GM18520 (cell line): ENCODE measurements at regions not wholly inside any gene's neighbourhood (a gene's known extent, or its start where the extent isn't known, plus 50 kb on each side); places are given as distances from the start of the nearest gene placed in this dataset.

ENCODE experiments used
- ATAC-seq: cut with Tn5 transposase; IDR thresholded peaks from one replicate; pipeline ENCODE4 v1.9.1; 2021; ENCODE audit not compliant: unreplicated experiment

- ATAC-seq, result no peak
Observed at GRCh38 chr12:127209318-127209717, 1057.7 kb upstream of the TMEM132C start.

GRCh38 chr12:127214186-127214585, 1052.8 kb upstream of the TMEM132C start:
- no peak for ATAC-seq

- no peak for ATAC-seq
Observed at GRCh38 chr12:127223011-127223410, 1044.0 kb upstream of the TMEM132C start.

GRCh38 chr12:127223731-127224130, 1043.2 kb upstream of the TMEM132C start:
- no peak for ATAC-seq

GRCh38 chr12:127230843-127231260, 1036.1 kb upstream of the TMEM132C start:
- no peak for ATAC-seq

GRCh38 chr12:127231371-127231770, 1035.6 kb upstream of the TMEM132C start:
- ATAC-seq, result no peak

- no peak for ATAC-seq
Observed at GRCh38 chr12:127233016-127233415, 1034.0 kb upstream of the TMEM132C start.

- ATAC-seq, result no peak
Observed at GRCh38 chr12:127235761-127236160, 1031.2 kb upstream of the TMEM132C start.

- ATAC-seq, result no peak
Observed at GRCh38 chr12:127236491-127236890, 1030.5 kb upstream of the TMEM132C start.

- no peak for ATAC-seq
Observed at GRCh38 chr12:127237151-127237550, 1029.8 kb upstream of the TMEM132C start.

GRCh38 chr12:127238107-127238506, 1028.9 kb upstream of the TMEM132C start:
- no peak for ATAC-seq

GRCh38 chr12:127239781-127240180, 1027.2 kb upstream of the TMEM132C start:
- ATAC-seq, result no peak

- no peak for ATAC-seq
Observed at GRCh38 chr12:127240249-127240929, 1026.6 kb upstream of the TMEM132C start.

- ATAC-seq, result no peak
Observed at GRCh38 chr12:127241072-127241817, 1025.7 kb upstream of the TMEM132C start.

- no peak for ATAC-seq
Observed at GRCh38 chr12:127245009-127245408, 1022.0 kb upstream of the TMEM132C start.

- ATAC-seq, result no peak
Observed at GRCh38 chr12:127245437-127245836, 1021.5 kb upstream of the TMEM132C start.

- no peak for ATAC-seq
Observed at GRCh38 chr12:127247937-127248336, 1019.0 kb upstream of the TMEM132C start.

GRCh38 chr12:127249428-127249827, 1017.5 kb upstream of the TMEM132C start:
- ATAC-seq, result no peak

- no peak for ATAC-seq
Observed at GRCh38 chr12:127253797-127254327, 1013.1 kb upstream of the TMEM132C start.

GRCh38 chr12:127254420-127254955, 1012.5 kb upstream of the TMEM132C start:
- no peak for ATAC-seq

- no peak for ATAC-seq
Observed at GRCh38 chr12:127257366-127257935, 1009.5 kb upstream of the TMEM132C start.

- ATAC-seq, result no peak
Observed at GRCh38 chr12:127260531-127260930, 1006.4 kb upstream of the TMEM132C start.
